CMK (cell line): ENCODE measurements at regions not wholly inside any gene's neighbourhood (a gene's known extent, or its start where the extent isn't known, plus 50 kb on each side); places are given as distances from the start of the nearest gene placed in this dataset.

Experiments
- DNase-seq: peaks from one replicate; pipeline ENCODE4 v3.0.0-alpha.2; 2010; ENCODE audit warnings: low read depth

DNA sequence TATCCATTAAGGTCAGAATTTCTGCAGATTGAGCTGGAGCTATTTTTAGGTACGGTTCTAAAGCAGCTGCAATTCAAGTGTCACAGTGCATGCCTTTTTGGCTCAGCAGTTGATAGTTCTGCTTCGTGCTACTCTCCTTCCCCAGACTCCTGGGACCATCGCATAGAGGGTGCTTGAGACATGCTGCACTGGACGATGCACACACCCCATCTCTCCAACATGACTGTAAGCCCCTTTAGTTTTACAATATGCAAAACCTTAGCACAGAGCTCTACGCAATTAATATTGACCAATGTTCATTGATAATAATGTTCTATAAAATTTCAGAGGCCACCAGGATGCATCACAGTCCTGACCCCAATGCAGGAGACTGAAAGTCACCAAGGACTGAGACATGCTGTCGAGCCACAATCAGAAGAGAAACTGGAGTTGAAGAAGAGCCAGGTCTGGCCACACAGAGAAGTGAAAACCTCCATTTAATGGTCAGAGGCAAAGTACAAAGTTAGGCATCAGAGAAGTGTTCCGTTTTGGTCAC is 120.9 kb upstream of the ZC3H12C start:
- no peak for DNase-seq

DNA sequence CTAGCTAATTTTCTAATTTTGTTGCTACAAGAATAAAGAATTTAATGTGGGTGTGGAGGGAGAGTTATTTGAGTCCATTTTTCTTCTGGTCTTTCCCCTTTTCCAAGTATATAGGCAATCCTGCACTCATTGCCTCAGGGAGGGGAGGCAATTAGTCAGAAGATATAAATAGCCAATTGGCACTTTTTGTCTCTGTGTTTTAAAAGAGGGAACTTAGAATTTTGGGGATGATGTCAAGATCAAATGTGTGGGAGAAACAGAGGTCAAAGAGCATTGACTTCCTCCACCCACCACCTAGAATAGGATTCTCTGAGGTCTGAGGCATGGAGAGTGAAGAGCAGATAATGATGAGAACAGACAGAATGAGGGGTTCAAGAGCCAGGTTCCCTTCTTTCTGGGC is 120.3 kb upstream of the ZC3H12C start:
- no peak for DNase-seq

DNA sequence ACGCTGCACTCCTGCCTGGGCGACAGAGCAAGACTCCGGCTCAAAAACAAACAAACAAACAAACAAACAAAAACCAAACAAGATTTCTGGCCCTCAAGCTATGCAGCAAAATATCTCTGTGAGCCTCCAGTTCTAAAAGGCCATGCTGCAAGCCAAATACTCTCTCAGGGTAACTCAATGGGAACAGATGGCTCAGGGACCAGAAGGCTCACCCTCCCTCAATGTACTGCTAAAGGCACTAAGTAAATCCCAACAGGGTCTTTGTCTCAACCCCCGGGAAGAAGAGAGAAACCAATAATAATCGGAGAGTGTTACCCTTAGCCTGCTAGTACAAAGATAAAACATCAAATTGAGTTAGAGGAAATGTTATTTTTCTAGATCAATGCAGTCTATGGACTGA is 119.7 kb upstream of the ZC3H12C start:
- DNase-seq = no peak

DNA sequence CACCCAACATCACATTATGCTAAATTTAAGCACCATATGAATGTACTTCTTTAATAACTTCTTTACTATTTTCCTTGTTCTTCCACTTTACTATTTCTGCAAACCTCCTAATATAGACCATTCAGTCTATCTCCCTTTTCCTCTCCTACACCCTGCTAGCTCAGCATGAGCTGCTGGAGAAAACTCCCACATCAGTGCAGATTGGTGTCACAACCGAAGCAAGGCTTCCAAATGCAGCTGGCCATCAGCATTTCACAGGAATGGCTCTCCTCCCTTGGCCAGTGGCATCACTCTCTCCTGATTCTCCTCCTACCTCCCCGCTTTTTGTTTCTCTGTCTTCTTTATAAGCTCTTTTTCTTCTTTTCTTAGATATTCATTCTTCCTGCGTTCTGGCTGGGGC is 118.7 kb upstream of the ZC3H12C start:
- DNase-seq = no peak

DNA sequence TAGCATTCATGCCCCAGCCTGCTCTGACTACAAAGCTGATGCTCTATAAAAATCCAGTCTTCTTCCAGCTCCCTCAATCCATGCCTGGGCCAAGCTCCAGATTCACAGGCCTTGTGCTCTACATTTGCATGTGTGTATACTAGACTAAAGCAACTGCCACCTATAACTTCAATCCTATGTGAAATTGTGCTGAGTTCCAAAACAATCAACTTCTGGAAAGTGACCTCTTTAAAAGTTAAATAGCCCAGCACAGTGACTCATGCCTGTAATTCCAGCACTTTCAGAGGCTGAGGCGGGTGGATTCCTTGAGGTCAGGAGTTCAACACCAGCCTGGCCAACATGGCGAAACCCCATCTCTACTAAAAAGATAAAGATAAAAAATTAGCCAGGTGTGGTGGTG is 114.3 kb upstream of the ZC3H12C start:
- DNase-seq = no peak

DNA sequence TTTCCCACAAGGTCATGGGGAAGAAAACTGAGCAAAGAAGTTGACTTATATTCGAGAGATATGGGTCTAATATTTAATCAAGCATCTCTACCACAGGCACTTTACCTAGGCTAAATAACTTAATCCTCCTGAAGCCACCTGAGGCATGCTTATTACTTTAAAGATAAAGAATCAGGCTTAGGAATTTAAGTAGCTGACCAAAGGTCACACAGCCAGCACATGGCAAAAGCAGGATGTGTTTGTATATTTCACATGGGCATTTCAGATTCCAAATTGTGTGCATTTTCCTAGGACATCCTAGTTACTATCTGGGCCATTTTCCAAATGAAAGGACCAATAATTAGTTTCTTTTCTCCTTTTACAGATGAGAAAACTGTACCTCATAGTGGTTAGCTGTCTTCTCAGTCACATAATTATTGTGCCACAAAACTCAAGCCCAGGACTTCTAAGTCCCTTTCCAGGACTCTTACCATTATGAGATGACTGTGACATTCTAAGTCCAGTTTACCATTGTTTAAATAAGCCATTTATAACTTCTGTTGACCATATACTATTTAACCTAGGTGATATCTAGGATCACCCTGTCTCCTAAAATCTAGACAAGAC is 112.1 kb upstream of the ZC3H12C start:
- DNase-seq = no peak

DNA sequence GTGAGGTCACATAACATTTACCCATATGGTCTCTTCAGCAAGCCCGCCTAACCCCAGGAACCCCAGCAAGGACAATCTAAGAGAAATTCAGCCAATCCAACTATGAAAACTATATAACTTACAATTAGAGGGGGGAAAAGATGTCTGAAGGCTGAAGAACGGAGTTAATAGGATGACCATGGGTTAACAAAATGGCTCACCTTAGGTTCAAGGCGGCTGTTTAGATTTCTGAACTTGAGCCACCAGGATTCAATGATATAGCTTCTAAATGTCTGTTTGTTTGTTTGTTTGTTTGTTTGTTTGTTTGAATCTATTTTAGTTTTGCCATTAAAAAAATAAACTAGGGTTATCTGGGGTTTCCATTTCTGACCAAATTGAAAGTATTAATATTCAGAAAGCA is 109.8 kb upstream of the ZC3H12C start:
- DNase-seq = no peak

DNA sequence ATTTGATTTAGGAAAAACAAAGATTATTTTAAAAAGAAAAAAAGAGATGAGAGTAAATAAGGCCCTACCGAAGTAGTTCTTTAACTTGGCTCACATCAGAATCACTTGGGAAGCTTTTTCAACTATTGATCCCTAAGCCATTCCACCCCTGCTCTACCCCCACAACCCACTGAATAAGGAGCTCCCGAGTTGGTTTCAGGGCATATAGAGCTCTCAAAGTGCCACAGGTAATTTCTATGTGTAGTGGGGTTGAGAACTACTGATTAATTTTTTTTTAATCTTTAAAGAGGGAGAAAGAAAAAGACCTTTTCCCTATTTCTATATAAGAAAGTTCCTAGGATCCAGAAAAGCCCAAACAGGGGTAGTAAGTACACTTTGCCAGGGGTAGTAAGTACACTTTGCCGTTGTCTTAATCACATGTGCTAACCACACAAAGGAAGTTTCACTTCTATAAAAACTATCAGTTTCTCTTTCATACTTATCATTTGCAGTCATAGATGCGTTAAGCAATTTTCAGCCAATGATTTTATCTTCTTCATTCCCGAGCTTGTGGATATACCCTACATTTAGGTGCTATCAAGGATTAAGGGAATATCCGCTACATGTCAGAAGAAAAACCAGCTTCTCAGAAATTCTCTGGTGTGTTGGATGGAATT is 108.4 kb upstream of the ZC3H12C start:
- no peak for DNase-seq

DNA sequence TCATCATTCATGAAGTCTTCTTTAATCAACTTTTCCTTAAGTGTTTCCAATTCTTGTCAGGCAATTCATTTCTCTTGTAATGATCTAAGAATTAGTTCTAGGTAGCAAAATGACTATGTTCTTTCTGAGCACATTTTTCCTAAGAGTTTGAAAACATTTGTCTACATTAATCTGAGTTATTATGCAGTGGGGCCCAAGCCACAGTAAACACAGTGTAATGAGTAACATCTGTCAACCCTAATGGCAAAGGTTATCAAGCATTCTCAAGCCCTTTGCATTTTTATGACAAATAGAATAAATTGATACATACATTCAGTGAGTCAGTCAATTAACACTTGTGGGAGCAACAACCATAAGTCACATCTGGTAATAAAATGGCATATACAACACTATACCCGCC is 106.7 kb upstream of the ZC3H12C start:
- DNase-seq = no peak

DNA sequence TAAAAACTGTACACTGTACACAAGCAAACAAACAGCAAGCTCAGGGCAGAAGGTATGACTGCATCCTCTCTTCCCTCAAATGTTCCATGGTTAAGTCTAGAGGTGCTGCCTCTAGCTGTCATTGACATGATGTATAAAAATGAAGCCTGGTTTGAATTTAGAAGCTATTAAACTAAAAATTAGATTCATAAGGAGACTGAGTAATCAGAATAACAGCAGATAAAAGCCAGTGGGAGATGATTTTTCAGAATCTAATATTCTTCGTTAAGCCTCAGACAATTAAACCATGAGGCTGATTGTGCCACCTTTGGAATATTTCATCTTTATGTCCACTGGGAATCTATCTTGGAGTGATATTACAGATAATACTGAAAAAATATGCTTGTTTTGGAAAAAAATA is 101.4 kb upstream of the ZC3H12C start:
- DNase-seq = no peak

DNA sequence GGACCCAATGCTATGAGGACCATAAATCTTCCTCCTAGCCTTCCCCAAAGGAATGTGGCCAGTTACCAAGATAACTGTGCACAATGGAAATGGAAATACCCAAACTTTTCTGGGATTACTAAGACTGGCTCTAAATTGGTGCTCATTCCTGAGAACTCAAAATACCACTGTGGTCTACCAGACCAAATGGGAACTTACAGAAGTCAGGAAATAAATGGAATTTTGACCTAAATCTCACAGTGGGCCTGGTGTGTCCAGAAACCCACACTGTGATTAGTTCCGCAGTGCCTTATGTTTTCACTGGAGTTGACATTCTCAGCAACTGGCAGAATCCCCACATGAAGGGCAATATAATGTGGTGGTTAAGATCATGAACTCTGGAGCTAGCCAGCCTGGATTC is 99.4 kb upstream of the ZC3H12C start:
- no peak for DNase-seq

DNA sequence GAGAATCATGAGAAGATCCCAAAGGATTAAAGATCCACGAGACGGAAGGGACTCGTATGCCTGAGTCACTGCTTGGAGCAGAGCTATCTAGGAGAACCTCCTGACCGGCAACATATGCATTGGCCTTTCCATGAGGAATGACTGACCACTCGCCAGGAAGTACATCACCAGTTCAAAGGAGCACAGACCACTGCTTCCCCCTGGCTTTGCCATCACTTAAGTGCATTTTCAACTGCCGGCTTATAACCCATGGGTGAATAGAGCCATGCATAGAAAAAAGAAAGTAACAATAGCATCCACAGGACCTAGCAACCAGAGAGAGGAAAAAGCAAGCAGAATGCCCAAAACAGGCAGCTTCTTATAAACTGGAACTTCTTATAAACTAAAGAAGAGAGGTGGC is 98.3 kb upstream of the ZC3H12C start:
- DNase-seq = no peak

DNA sequence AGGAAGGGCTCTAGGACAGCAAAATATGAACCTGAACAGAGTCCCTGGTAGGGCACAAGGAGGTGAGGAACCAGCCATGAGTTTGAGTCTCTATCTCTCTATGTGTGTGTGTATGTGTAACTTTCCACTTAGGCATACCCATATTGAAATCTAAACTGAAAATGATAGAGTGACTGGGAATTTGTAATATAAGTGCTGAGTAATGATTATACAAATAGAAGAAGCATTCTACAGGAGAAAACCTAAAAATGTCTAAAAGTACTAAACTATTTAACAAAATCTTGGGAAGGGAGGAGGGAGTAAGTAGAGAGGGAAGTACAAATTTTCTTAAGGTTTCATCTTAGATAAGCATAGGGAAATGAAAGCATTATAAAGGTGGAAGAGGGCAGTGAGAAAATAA is 97.1 kb upstream of the ZC3H12C start:
- no peak for DNase-seq

DNA sequence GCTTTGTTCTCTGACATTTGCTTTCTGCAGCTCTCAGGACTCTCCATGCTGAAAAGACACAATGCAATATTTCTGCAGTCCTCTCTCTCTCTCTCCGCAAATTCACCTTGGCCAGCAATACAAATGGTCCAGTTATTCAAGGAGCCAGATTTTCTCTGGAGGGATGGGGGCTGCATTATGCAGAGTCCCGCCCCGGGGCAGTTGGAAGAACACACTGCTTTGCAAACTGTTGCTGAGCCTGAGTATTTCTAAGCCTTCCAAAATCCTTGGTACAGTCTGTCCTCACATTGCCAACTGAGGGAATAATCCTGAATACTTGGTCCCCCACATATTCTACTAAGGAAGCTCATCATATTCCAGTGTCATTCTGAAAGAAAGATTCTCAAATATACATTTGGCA is 94.3 kb upstream of the ZC3H12C start:
- DNase-seq = no peak

DNA sequence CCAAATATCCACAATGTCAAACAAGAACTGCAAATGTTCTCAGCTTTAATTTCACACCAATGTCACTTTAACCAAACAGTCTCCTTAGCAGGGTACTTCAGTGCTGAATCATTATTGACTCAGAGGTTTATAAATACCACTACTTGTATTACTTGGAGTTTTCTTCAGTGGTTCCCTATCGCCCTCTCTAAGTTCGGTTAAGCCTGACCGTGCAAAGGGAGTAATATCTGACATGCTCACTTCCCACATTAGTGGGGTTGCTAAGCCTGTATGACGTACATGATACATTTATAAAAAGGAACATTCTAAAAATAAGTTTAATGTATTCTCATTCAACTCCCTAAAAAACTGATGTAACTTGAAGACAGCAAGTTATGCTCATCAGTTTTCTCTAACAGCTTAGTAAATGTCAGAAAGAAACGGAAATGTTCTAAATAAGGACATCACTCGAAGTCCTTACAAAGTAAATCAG is 93.1 kb upstream of the ZC3H12C start:
- DNase-seq = no peak

DNA sequence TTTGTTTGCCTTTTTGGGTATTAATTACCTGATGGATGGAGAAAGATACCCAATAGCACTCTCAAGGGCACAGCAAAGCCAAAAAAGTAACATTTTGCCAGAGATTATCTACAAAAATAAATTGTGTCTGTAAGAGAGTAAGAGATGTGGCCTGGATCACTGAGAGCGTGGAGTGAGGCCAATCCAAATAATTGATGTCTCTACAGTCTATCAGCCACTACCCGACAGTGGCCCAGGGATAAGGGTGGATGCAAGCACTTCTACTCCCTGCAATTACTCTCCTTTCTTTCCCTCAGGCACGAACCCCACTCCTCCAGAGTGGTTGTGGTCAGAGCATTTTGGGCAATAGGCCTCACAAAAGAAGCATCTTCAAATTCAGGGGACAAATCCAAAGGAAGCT is 92.3 kb upstream of the ZC3H12C start:
- no peak for DNase-seq

DNA sequence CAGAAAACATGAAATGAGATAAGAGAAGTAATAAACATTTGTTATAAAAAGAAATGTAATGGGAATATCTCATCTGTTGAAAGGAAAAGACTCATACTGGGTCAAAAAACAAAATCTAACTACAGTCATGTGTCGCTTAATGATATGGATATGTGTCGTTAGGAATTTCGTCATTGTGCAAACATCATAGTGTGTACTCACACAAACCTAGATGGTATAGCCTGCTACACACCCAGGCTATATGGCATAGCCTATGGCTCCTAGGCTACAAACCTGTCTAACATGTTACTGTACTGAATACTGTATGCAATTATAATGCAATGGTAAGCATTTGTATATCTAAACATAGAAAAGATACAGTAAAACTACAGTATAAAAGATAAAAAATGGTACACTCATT is 89.8 kb upstream of the ZC3H12C start:
- DNase-seq = no peak

DNA sequence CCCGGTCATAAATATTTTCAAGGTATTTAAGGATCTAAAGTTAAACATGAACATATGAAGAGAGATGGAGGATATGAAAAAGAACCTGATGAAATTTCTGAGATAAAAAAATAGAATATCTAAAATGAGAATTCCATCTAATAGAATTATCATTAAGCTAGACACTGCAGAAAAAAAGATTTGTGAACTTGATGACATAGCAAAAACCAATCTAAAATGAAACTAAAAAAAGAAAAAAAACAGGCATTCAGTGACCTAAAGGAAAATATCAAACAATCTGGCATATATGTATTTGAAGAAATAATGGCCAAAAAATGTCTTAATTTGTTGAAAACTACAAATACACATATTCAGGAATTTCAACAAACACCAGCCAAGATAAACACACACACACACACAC is 81.6 kb upstream of the ZC3H12C start:
- no peak for DNase-seq

DNA sequence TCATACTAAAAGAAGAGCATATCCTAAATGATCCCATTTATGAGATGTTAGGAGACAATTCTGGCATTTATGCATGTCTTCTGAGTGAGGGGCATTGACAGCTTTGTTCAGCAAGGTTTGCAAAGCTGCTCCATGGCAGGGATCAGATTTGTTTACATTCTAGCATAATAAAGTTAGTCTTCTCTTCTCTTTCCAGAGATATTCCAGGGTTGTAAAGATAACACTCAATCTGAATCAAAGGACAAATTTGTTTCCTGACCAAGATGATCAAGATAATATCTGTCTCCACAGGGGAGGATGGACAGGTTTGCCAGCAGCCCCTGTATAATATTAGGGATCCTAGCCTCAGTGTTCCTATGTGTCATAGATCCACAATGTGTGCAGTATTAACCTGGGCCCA is 77.5 kb upstream of the ZC3H12C start:
- no peak for DNase-seq

DNA sequence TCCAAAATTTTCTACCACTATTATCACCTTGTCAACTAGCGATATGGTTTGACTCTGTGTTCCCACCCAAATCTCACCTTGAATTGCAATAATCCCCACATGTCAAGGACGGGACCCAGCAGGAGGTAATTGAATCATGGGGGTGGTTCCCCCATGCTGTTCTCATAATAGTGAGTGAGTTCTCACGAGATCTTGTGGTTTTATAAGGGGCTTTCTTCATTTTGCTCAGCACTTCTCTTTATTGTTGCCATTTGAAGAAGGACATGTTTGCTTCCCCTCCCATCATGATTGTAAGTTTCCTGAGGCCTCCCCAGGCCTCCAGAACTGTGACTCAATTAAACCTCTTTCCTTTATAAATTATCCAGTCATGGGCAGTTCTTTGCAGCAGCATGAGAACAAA is 73.5 kb upstream of the ZC3H12C start:
- no peak for DNase-seq

DNA sequence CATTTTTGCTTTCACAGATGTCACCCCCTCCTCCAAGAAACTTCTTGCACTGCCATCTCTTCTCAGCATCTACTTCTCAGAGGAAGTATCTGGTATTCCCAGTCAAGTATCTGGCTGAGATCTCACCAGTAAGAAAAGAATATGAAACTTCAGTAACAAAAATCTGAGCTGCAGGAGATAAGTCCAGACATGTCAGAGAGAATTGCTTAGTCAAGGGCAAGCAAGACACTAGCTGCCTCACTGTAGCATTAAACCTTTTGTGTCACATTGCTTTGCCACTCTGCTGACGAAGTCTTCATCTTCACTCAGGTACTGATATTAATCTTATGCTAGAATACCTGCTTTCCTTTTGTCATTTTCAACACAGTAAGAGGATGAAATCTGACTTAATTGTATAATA is 70.6 kb upstream of the ZC3H12C start:
- no peak for DNase-seq

DNA sequence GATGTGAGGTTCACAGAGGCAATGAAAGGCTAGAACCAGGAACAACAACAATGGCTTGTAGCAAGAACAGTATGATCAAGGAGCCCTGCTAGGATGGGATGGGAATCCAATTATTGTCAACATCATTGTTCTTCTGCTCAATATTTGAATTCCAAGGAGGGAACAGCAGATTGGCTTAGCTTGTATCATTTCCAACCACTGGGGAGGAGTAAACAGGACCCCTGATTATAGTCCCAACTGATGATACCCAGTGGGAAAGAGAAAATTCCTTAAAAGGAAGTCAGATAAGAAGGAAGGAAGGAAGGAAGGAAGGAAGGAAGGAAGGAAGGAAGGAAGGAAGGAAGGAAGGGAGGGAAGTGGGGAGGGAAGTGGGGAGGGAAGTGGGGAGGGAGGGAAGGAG is 69.5 kb upstream of the ZC3H12C start:
- no peak for DNase-seq

DNA sequence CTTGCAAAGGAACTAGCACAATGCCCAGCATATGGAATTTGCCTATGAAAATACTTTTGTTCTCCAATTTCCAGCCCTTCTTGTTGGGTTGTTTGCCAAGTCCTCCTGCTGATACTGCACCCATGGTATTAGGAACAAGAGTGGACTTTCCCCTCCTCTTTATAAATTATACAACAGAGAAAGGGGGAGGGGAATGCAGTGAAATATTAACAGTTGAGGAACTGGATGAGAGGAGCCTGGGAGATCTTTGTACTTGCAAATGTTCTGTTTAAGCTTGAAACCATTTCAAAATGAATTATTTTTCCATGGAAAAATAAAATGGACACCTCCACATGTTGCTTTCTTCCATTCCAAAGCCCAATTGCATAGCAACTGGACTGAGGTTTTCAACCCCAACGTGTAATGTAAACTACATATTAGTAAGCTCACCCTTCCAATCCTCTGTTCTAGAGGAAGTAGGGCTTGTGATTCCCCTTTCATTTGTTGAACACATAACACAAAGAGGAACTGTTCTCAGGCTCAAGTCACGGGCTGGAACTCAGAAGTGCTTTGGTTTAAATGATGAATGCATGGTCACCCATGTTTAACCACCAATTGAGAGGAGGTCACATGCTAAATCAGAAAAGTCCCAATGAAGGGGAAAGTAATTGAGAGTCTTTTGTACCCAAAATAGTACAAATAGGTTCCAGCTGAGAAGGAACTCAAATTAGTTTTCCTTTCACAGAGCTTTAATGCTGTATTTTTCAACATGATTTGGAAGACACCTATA is 66.2 kb upstream of the ZC3H12C start:
- DNase-seq = no peak
